ENCODE measurements at regions not wholly inside any gene's neighbourhood (a gene's known extent, or its start where the extent isn't known, plus 50 kb on each side); places are given as distances from the start of the nearest gene placed in this dataset.

- TF ChIP-seq CTCF (IDR thresholded peaks at IDR 0.05), result no peak
- no peak for TF ChIP-seq POLR2A (IDR thresholded peaks at IDR 0.05)
- TF ChIP-seq EP300 (IDR thresholded peaks at IDR 0.05), result no peak
Measured at GRCh38 chr14:40859055-40859454, 747.6 kb upstream of the LRFN5 start.
